ENCODE measurements at regions not wholly inside any gene's neighbourhood (a gene's known extent, or its start where the extent isn't known, plus 50 kb on each side); places are given as distances from the start of the nearest gene placed in this dataset.

DNA sequence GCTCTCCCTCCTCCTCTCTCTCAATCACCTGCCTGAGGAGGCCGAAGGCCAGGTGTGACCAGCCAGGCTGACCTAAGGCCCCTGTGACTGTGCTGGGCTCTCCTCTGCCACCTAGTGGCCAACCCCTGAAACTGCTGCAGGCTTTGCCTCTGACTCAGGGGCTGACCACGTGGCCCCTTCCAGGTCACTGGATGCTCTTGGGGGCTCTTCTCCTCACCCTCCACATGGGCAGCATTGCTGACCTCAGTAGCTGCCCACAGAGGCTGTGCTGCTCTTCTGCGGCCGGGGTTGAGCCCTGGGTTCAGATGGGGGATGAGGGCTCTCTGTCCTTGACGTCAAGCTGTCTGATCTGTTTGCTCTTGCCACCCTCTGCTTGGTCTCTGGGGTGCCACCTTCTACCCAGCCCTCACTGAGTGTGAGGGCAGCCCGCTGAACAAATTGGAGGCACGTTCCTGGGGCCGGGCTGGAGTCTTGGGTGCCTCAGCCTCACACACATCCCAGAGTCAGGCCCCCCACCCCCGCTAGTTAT, 122.7 kb downstream of the TWIST2 start:
- peak; percentile 68 for DNase-seq (ENCODE audit: low spot score)
- Histone ChIP-seq H3K9ac (ENCODE audit: low read depth in 1 of 2, low read length in 2 of 2) (no peak overlapping the region), H3K9me3 (ENCODE audit: control insufficient read depth in 4 of 4, low read length in 3 of 4) (no peaks in the 10 kb centered on the region), H3K36me3 (ENCODE audit: control insufficient read depth in 4 of 4, insufficient read depth in 3 of 4, low read depth in 1 of 4, low read length in 3 of 4) (no peaks in the 10 kb centered on the region), H3K27me3 (ENCODE audit: control insufficient read depth in 4 of 4, insufficient read depth in 4 of 4, low read length in 3 of 4) (no peaks in the 10 kb centered on the region), H3K4me3 (ENCODE audit: low read depth in 1 of 3, low read length in 3 of 3) (no peak overlapping the region), H3K27ac (ENCODE audit: low read depth in 1 of 2, low read length in 2 of 2) (no peak overlapping the region), H3K4me1 (ENCODE audit: control insufficient read depth in 4 of 4, insufficient read depth in 4 of 4, low read length in 3 of 4) (no peaks in the 10 kb centered on the region)
- 32% methylated on average over 9 of the region's 9 CpGs for WGBS
- TF ChIP-seq TAF1 (conservative IDR thresholded peaks at IDR 0.05) (no peak), GABPA (IDR thresholded peaks at IDR 0.05 in 1 of 2, conservative IDR thresholded peaks at IDR 0.05 in 1 of 2) (no peak), RAD21 (IDR thresholded peaks at IDR 0.05) (peak; percentile 70 to 78), FOXA2 (IDR thresholded peaks at IDR 0.05) (no peak), SP1 (IDR thresholded peaks at IDR 0.05) (no peak), NR2F2 (IDR thresholded peaks at IDR 0.05) (no peak)
- TF ChIP-seq, protein P1, sequence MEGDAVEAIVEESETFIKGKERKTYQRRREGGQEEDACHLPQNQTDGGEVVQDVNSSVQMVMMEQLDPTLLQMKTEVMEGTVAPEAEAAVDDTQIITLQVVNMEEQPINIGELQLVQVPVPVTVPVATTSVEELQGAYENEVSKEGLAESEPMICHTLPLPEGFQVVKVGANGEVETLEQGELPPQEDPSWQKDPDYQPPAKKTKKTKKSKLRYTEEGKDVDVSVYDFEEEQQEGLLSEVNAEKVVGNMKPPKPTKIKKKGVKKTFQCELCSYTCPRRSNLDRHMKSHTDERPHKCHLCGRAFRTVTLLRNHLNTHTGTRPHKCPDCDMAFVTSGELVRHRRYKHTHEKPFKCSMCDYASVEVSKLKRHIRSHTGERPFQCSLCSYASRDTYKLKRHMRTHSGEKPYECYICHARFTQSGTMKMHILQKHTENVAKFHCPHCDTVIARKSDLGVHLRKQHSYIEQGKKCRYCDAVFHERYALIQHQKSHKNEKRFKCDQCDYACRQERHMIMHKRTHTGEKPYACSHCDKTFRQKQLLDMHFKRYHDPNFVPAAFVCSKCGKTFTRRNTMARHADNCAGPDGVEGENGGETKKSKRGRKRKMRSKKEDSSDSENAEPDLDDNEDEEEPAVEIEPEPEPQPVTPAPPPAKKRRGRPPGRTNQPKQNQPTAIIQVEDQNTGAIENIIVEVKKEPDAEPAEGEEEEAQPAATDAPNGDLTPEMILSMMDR (IDR thresholded peaks at IDR 0.05; ENCODE audit: low read depth, low read length, missing input control) = peak; percentile 92
- TF ChIP-seq, protein P2, sequence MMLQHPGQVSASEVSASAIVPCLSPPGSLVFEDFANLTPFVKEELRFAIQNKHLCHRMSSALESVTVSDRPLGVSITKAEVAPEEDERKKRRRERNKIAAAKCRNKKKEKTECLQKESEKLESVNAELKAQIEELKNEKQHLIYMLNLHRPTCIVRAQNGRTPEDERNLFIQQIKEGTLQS (IDR thresholded peaks at IDR 0.05) = no peak

DNA sequence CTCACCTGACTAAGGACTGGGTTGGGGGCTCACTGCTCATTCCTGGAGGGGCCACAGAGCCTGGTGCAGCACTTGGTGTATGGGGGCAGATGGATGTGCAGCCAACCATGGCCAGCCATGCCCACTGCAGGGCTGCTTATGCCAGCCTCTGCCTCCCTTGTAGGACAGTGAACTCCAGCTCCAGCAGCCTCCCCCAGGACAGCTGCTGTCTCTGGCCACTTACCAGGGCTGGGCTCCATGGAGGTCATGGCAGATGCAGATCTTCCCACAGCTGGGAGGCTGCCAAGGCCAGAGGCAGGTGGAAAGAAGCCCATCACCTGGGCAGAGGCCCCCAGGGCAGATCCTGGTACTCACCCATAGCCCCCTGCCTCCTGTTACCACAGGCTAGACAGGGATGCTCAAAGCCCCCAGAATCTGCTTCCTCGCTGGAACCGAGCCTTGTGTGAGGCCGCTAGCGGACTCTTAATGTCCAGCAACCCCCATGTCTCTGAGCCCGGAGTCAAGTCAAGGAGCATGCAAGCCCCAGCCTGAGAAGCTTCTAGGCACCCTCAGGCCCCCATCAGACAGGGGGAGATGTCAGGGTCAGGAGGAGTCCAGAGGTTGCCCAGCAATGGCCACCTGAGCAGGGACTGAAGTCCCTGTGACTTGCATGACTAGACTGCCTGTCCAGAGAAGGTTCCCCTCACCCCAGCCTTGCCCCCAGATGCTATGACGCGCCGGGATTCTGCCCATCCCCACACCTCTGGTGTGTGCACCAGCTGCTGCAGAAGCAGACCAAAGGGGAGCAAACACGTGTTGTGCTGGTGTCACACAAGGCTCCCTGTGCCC, 123.6 kb downstream of the TWIST2 start:
- Histone ChIP-seq H3K4me3 (ENCODE audit: low read depth in 1 of 3, low read length in 3 of 3) (no peak overlapping the region), H3K9ac (ENCODE audit: low read depth in 1 of 2, low read length in 2 of 2) (no peak overlapping the region), H3K9me3 (ENCODE audit: control insufficient read depth in 4 of 4, low read length in 3 of 4) (no peaks in the 10 kb centered on the region), H3K4me1 (ENCODE audit: control insufficient read depth in 4 of 4, insufficient read depth in 4 of 4, low read length in 3 of 4) (no peaks in the 10 kb centered on the region), H3K27me3 (ENCODE audit: control insufficient read depth in 4 of 4, insufficient read depth in 4 of 4, low read length in 3 of 4) (no peaks in the 10 kb centered on the region), H3K36me3 (ENCODE audit: control insufficient read depth in 4 of 4, insufficient read depth in 3 of 4, low read depth in 1 of 4, low read length in 3 of 4) (no peaks in the 10 kb centered on the region), H3K27ac (ENCODE audit: low read depth in 1 of 2, low read length in 2 of 2) (no peak overlapping the region)
- 87% methylated on average over 9 of the region's 9 CpGs for WGBS
- TF ChIP-seq JUND (IDR thresholded peaks at IDR 0.05) (no peak), GABPA (IDR thresholded peaks at IDR 0.05 in 1 of 2, conservative IDR thresholded peaks at IDR 0.05 in 1 of 2) (no peak), RXRA (IDR thresholded peaks at IDR 0.05) (no peak), EGR1 (IDR thresholded peaks at IDR 0.05; ENCODE audit: low read depth in 2 of 2) (no peak), FOXA2 (IDR thresholded peaks at IDR 0.05) (no peak), FOXA1 (IDR thresholded peaks at IDR 0.05) (no peak), NR2F2 (IDR thresholded peaks at IDR 0.05) (no peak), YY1 (IDR thresholded peaks at IDR 0.05) (no peak), MAX (IDR thresholded peaks at IDR 0.05) (no peak), HNF4G (IDR thresholded peaks at IDR 0.05) (no peak), SP1 (IDR thresholded peaks at IDR 0.05) (no peak), RAD21 (IDR thresholded peaks at IDR 0.05) (no peak), REST (IDR thresholded peaks at IDR 0.05) (no peak), TAF1 (conservative IDR thresholded peaks at IDR 0.05) (no peak), HNF4A (conservative IDR thresholded peaks at IDR 0.05) (no peak)
- TF ChIP-seq, protein P1 (IDR thresholded peaks at IDR 0.05; ENCODE audit: low read depth, low read length, missing input control) = no peak
- TF ChIP-seq, protein P3, sequence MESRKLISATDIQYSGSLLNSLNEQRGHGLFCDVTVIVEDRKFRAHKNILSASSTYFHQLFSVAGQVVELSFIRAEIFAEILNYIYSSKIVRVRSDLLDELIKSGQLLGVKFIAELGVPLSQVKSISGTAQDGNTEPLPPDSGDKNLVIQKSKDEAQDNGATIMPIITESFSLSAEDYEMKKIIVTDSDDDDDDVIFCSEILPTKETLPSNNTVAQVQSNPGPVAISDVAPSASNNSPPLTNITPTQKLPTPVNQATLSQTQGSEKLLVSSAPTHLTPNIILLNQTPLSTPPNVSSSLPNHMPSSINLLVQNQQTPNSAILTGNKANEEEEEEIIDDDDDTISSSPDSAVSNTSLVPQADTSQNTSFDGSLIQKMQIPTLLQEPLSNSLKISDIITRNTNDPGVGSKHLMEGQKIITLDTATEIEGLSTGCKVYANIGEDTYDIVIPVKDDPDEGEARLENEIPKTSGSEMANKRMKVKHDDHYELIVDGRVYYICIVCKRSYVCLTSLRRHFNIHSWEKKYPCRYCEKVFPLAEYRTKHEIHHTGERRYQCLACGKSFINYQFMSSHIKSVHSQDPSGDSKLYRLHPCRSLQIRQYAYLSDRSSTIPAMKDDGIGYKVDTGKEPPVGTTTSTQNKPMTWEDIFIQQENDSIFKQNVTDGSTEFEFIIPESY (IDR thresholded peaks at IDR 0.05) = no peak
- TF ChIP-seq, protein P2 (IDR thresholded peaks at IDR 0.05) = no peak
- DNase-seq (ENCODE audit: low spot score) = no peak
